Retinal pigment epithelial cell (primary cell): ENCODE measurements at regions not wholly inside any gene's neighbourhood (a gene's known extent, or its start where the extent isn't known, plus 50 kb on each side); places are given as distances from the start of the nearest gene placed in this dataset.

Experiments used
- DNase-seq: peaks from one replicate; pipeline ENCODE4 v3.0.0-alpha.2; 2010; ENCODE audit warnings: low read depth
- H3K4me3 ChIP-seq: 2 replicates; pipeline ENCODE4 v1.5.1; 2011; ENCODE audit warnings: mild to moderate bottlenecking, low read length, control low read depth, moderate library complexity
- CTCF ChIP-seq: conservative IDR thresholded peaks from 2 replicates; pipeline ENCODE4 v1.5.1; 2011; ENCODE audit warnings: low read depth, low read length, control low read depth, inconsistent platforms

- DNase-seq = no peak
- H3K4me3 ChIP-seq = no peak overlapping the region
- TF ChIP-seq CTCF = no peak
Observed at GRCh38 chr14:34064349-34064748, 113.5 kb upstream of the EGLN3 start.

DNA sequence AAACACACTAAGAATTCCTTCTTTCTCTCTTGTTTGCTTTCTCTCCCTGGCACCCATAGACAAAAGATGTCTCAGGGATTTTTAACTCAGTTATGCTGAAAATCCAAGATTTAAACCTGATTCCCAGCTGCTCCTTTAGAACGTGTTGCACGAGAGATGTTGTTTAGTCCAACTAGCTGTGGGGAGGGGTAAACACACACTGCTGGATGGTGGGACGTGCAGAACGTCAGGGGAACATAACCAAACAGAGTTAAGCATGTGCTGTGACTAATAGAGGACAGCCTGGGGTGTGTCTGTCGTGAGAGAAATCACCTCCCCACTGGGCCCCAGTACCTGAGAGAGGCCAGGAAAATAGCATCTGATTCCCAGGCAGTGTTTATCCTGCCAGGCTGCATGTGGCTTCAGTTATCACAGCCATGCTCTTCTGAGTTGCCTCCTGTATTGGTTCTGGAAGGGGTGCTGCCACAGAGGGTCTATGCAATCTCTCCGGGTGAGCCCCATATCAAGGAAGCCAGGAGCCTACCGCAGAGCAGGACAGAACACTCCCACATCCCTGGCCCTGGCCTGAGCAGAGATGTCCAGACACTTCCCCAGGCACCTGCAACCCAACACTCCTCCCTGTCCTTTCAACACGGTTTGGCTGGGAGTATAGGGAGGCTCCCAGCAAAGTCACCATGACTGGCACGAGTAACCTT lies 112.7 kb upstream of the EGLN3 start:
- no peak overlapping the region for H3K4me3 ChIP-seq
- TF ChIP-seq CTCF = no peak
- DNase-seq = no peak

DNA sequence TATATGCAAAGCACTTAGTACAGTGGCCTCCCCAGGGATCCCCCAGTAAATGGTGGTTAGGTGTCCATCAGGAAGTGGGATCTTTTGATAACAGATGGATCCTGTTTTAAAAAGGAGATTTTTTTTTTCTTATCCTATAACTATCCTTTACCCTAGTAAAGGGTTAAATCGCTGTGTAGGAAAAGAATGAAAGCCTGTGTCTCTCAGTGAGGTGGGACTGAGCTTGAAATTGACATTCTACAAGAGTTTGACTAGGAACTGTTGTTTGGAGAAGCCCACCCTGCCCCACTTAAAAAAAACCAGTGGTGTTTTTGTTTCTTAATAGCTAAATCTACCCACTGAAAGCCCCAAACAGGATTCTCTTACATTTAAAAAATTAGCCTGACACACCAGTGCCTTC lies 112.2 kb upstream of the EGLN3 start:
- DNase-seq = no peak
- TF ChIP-seq CTCF = no peak
- no peak overlapping the region for H3K4me3 ChIP-seq

DNA sequence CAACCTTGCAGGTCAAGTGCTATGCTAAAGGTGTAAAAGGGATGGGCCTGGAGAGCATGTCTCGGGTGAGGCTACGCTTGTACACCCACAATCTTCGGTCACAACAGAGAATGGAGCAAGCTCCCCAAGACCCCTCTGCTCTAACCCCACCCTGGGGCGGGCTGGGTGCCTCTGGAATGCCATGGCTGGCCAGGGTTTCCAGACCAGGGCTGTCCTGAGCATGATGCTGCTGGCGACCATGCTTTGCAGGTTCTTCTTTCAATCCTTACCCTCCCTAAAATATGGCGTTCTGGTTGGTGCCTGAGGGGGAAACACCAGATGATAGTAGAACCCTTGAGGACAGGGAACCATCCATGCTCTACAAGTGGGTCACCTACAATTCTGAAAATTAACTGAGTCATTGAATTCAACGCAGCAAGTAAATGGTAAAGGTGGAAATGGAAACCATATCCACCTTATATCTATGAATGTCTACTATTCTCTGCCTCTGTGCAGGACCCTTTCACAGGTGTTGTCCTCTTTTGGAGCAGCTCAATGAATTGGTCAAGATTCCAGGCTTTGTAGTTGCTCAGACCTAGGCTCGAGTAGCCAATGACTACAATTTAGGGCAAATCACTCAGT lies 111.6 kb upstream of the EGLN3 start:
- H3K4me3 ChIP-seq = no peak overlapping the region
- no peak for TF ChIP-seq CTCF
- DNase-seq = no peak

DNA sequence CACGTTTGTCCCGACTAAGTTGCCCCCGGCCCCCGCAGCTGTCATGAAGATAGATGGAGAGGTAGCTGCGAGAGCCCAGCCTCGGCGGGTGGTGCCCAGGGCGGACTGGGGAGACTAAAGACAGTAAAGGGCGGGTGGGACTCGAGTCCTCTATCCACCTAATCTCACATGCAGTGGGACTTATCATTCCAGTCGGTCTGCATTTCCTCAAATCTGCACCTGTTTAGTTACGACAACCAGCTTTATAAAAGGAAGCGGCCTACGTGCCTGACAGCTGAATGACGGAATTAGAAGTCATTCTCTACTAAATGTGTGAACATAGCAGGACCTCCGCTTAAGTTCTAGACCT lies 109.8 kb upstream of the EGLN3 start:
- no peak for TF ChIP-seq CTCF
- peak overlapping the region; percentile 55 for H3K4me3 ChIP-seq
- DNase-seq = no peak

DNA sequence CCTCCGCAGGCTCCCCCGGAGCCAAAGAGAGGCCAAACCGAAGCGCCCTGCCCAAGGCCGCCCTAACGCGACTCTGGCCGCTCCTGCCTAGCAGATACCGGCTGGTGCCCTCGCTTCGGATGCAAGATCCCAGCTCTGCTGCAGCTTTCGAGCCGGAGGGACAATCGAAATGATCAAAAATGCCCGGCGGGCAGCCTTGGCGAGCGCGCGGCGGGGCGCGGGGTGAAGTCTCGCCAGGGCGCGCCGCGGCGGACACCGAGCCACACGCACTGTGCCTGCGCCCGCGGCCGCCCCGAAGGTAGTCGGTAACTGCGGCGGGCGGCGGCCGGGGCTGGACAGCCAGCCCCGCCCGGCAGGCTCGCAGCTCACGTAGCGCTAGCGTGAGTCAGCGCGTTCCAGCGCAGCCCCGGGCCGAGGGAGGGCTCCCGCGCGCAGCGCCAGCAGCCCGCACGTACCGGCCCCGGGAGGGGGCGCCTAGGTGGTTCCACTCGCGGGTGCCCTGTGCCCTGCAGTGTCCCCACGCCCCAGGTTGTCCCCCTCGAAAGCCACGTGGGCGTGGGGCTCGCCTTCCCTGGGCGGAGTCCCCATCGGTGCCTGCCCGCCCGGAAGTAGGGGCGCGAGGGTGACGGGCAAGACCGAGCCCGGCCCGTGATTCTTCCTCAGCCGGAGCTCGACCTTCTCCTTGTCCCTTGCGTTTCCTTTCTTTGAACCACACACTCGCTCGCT lies 109.2 kb upstream of the EGLN3 start:
- peak; percentile 27 for TF ChIP-seq CTCF
- DNase-seq = no peak
- peak overlapping the region; percentile 56 for H3K4me3 ChIP-seq
